GM23338 (cell line): ENCODE measurements at regions not wholly inside any gene's neighbourhood (a gene's known extent, or its start where the extent isn't known, plus 50 kb on each side); places are given as distances from the start of the nearest gene placed in this dataset.

Source experiments
- ATAC-seq: fragments of 200-7000 bp; cut with Tn5 transposase; 3 replicates; pipeline ENCODE4 v1.9.1; 2020
- DNase-seq: peaks from one replicate; pipeline ENCODE4 v3.0.0-alpha.2; 2015; ENCODE audit warnings: low spot score
- H2AFZ ChIP-seq: fragments of 200-600 bp; sonication (generic); 2 replicates; pipeline ENCODE4 v1.8.0; 2016; ENCODE audit warnings: antibody characterized with exemption, mild to moderate bottlenecking, moderate library complexity
- H3F3A ChIP-seq: fragments of 200-600 bp; sonication (generic); replicated peaks from 2 replicates; pipeline ENCODE4 v1.8.0; 2017; ENCODE audit warnings: antibody characterized with exemption, mixed run types, low read depth
- H3K27ac ChIP-seq: fragments of 200-600 bp; sonication (generic); 2 replicates; pipeline ENCODE4 v1.6.1; 2016; ENCODE audit warnings: low read depth
- H3K27me3 ChIP-seq: fragments of 200-600 bp; sonication (generic); 2 replicates; pipeline ENCODE4 v1.8.0; 2016; ENCODE audit warnings: mild to moderate bottlenecking, mixed run types, moderate library complexity; ENCODE audit not compliant: insufficient read depth
- H3K36me3 ChIP-seq: fragments of 200-600 bp; sonication (generic); 2 replicates; pipeline ENCODE4 v1.8.0; 2016; ENCODE audit warnings: mild to moderate bottlenecking; ENCODE audit not compliant: insufficient read depth
- H3K4me1 ChIP-seq: fragments of 200-600 bp; sonication (generic); 2 replicates; pipeline ENCODE4 v1.8.0; 2016; ENCODE audit warnings: mild to moderate bottlenecking, moderate library complexity; ENCODE audit not compliant: insufficient read depth
- H3K4me2 ChIP-seq: fragments of 200-600 bp; sonication (generic); 2 replicates; pipeline ENCODE4 v1.7.1; 2017; ENCODE audit warnings: mixed run types
- H3K4me3 ChIP-seq: fragments of 200-600 bp; sonication (generic); 2 replicates; pipeline ENCODE4 v1.6.1; 2016; ENCODE audit warnings: mixed run types
- H3K79me2 ChIP-seq: fragments of 200-600 bp; sonication (generic); replicated peaks from 2 replicates; pipeline ENCODE4 v1.8.0; 2017; ENCODE audit warnings: mild to moderate bottlenecking; ENCODE audit not compliant: insufficient read depth
- H3K9me2 ChIP-seq: fragments of 200-600 bp; sonication (generic); 2 replicates; pipeline ENCODE4 v1.8.0; 2017; ENCODE audit not compliant: insufficient read depth
- H4K20me1 ChIP-seq: fragments of 200-600 bp; sonication (generic); replicated peaks from 2 replicates; pipeline ENCODE4 v1.8.0; 2017; ENCODE audit warnings: mild to moderate bottlenecking; ENCODE audit not compliant: insufficient read depth
- H3K27ac Mint-ChIP-seq: 2 replicates; pipeline ENCODE4 v1.8.0; 2020; ENCODE audit warnings: inconsistent platforms, mild to moderate bottlenecking, moderate library complexity, mixed read lengths
- H3K27me3 Mint-ChIP-seq: 3 replicates; pipeline ENCODE4 v1.8.0; 2022; ENCODE audit warnings: low read depth, mild to moderate bottlenecking, moderate library complexity, mixed read lengths, inconsistent platforms; ENCODE audit not compliant: insufficient read depth, poor library complexity
- H3K36me3 Mint-ChIP-seq: 3 replicates; pipeline ENCODE4 v1.8.0; 2021; ENCODE audit warnings: low read depth, mild to moderate bottlenecking, inconsistent platforms, moderate library complexity, mixed read lengths
- H3K4me1 Mint-ChIP-seq: 3 replicates; pipeline ENCODE4 v1.8.0; 2020; ENCODE audit warnings: mild to moderate bottlenecking, inconsistent platforms, mixed read lengths
- H3K4me3 Mint-ChIP-seq: 3 replicates; pipeline ENCODE4 v1.8.0; 2021; ENCODE audit warnings: moderate library complexity, mild to moderate bottlenecking, inconsistent platforms, mixed read lengths
- H3K9me3 Mint-ChIP-seq: 3 replicates; pipeline ENCODE4 v1.8.0; 2020; ENCODE audit warnings: moderate library complexity, mild to moderate bottlenecking, inconsistent platforms, mixed read lengths
- CREB1 ChIP-seq: fragments of 250-450 bp; sonication (Bioruptor Pico); IDR thresholded peaks from 2 replicates; pipeline ENCODE4 v1.5.0; 2020; ENCODE audit warnings: low read depth, mild to moderate bottlenecking, moderate library complexity
- CTCF ChIP-seq, 2 experiments: fragments of 200-600 bp in 1 of 2; sonication (generic) in 1 of 2; conservative IDR thresholded peaks; 2 replicates each; pipeline versions ENCODE4 v1.5.1 to v1.6.1; 2016 to 2017; ENCODE audit warnings: antibody characterized with exemption in 2 of 2, low read depth in 2 of 2, mild to moderate bottlenecking in 2 of 2, moderate library complexity in 1 of 2
- ETS1 ChIP-seq: IDR thresholded peaks from 2 replicates; pipeline ENCODE4 v1.6.1; 2016; ENCODE audit warnings: antibody characterized with exemption
- EZH2 ChIP-seq: fragments of 200-600 bp; sonication (generic); IDR thresholded peaks from one replicate; pipeline ENCODE4 v1.8.0; 2017; ENCODE audit warnings: antibody characterized with exemption, mild to moderate bottlenecking, low read depth; ENCODE audit not compliant: unreplicated experiment
- EZH2phosphoT487 ChIP-seq: fragments of 200-600 bp; sonication (generic); IDR thresholded peaks from one replicate; pipeline ENCODE4 v1.8.1; 2018; ENCODE audit warnings: antibody characterized with exemption; ENCODE audit not compliant: unreplicated experiment
- JUNB ChIP-seq: IDR thresholded peaks from one replicate; pipeline ENCODE4 v1.6.1; 2016; ENCODE audit warnings: antibody characterized with exemption; ENCODE audit not compliant: unreplicated experiment
- NANOG ChIP-seq: IDR thresholded peaks from 2 replicates; pipeline ENCODE4 v1.6.1; 2016; ENCODE audit warnings: antibody characterized with exemption, borderline replicate concordance
- POLR2AphosphoS5 ChIP-seq: IDR thresholded peaks from 2 replicates; pipeline ENCODE4 v1.6.1; 2016; ENCODE audit warnings: antibody characterized with exemption, low read depth
- REST ChIP-seq: IDR thresholded peaks from one replicate; pipeline ENCODE4 v1.6.1; 2018; ENCODE audit warnings: antibody characterized with exemption; ENCODE audit not compliant: unreplicated experiment
- STAT1 ChIP-seq: IDR thresholded peaks from one replicate; pipeline ENCODE4 v1.6.1; 2016; ENCODE audit warnings: antibody characterized with exemption; ENCODE audit not compliant: unreplicated experiment
- ZNF114 ChIP-seq: fragments of 250-450 bp; sonication (Bioruptor Pico); IDR thresholded peaks from 2 replicates; pipeline ENCODE4 v1.5.0; 2020; ENCODE audit warnings: mild to moderate bottlenecking, moderate library complexity
- ZNF331 ChIP-seq: fragments of 250-450 bp; sonication (Bioruptor Pico); IDR thresholded peaks from 2 replicates; pipeline ENCODE4 v1.5.0; 2020; ENCODE audit warnings: low read depth, mild to moderate bottlenecking, moderate library complexity
- ZNF462 ChIP-seq: fragments of 250-450 bp; sonication (Bioruptor Pico); IDR thresholded peaks from 2 replicates; pipeline ENCODE4 v1.5.0; 2020; ENCODE audit warnings: mild to moderate bottlenecking, moderate library complexity

- Mint-ChIP-seq H3K27me3 (peaks cover 3% of the 10 kb centered on the region), H3K4me1 (peaks cover 7% of the 10 kb centered on the region; the same call in 2 of the 3 replicates), H3K36me3 (no peaks in the 10 kb centered on the region), H3K4me3 (no peak overlapping the region), H3K27ac (no peak overlapping the region), H3K9me3 (peaks cover 9% of the 10 kb centered on the region; the same call in 2 of the 3 replicates)
- no peaks in the 10 kb centered on the region for H3K79me2 ChIP-seq
- no peaks in the 10 kb centered on the region for H3F3A ChIP-seq
- 0 out of 2 replicates have a peak, but pooled peaks cover 5% of the 10 kb centered on the region for H3K27me3 ChIP-seq
- H3K4me3 ChIP-seq = no peak overlapping the region
- DNase-seq (no peak), ATAC-seq (no peak)
- H3K4me2 ChIP-seq = no peak overlapping the region
- H3K36me3 ChIP-seq = 0 out of 2 replicates have a peak, but pooled peaks cover 3% of the 10 kb centered on the region
- H4K20me1 ChIP-seq = no peaks in the 10 kb centered on the region
- H2AFZ ChIP-seq = no peak overlapping the region
- H3K9me2 ChIP-seq = peaks cover 3% of the 10 kb centered on the region; the same call in 1 of the 2 replicates
- 0 out of 2 replicates have a peak, but pooled peaks cover 5% of the 10 kb centered on the region for H3K4me1 ChIP-seq
- H3K27ac ChIP-seq = no peak overlapping the region
- no peak for TF ChIP-seq POLR2AphosphoS5
- TF ChIP-seq STAT1 = no peak
- TF ChIP-seq ZNF331 (CRISPR knock-in tag) = no peak
- no peak for TF ChIP-seq EZH2phosphoT487
- no peak for TF ChIP-seq ETS1
- no peak for TF ChIP-seq JUNB
- TF ChIP-seq CREB1 (CRISPR knock-in tag) = no peak
- TF ChIP-seq REST = no peak
- no peak for TF ChIP-seq ZNF462 (CRISPR knock-in tag)
- TF ChIP-seq NANOG = no peak
- TF ChIP-seq ZNF114 = no peak
- no peak for TF ChIP-seq EZH2
- TF ChIP-seq CTCF (conservative IDR thresholded peaks at IDR 0.05; ENCODE audit: low read depth in 2 of 2) = no peak
Observed at GRCh38 chr12:113551563-113551962, 79.9 kb upstream of the LHX5 start.
